ENCODE measurements at regions not wholly inside any gene's neighbourhood (a gene's known extent, or its start where the extent isn't known, plus 50 kb on each side); places are given as distances from the start of the nearest gene placed in this dataset.

- H3K4me1 Mint-ChIP-seq, result peaks cover 6% of the 10 kb centered on the region
- H3K36me3 Mint-ChIP-seq (ENCODE audit: low read depth), result no peaks in the 10 kb centered on the region
- DNase-seq, result no peak
- peaks cover 8% of the 10 kb centered on the region for H3K9me3 Mint-ChIP-seq
- intact Hi-C loops (cut with micrococcal nuclease), result no loop called here
- H3K27me3 Mint-ChIP-seq, result peaks cover 18% of the 10 kb centered on the region
- no peak overlapping the region for H3K27ac Mint-ChIP-seq
- H3K4me3 Mint-ChIP-seq, result no peak overlapping the region
These were observed 104.8 kb upstream of the RAD23B start for GRCh38 chr9:107178293-107178692.

GRCh38 chr9:107180206-107180605 lies 102.9 kb upstream of the RAD23B start:
- no peaks in the 10 kb centered on the region for H3K36me3 Mint-ChIP-seq (ENCODE audit: low read depth)
- peaks cover 14% of the 10 kb centered on the region for H3K9me3 Mint-ChIP-seq
- H3K27me3 Mint-ChIP-seq, result peaks cover 32% of the 10 kb centered on the region
- H3K27ac Mint-ChIP-seq, result no peak overlapping the region
- DNase-seq, result no peak
- H3K4me3 Mint-ChIP-seq, result no peak overlapping the region
- intact Hi-C loops (cut with micrococcal nuclease), result no loop called here
- H3K4me1 Mint-ChIP-seq, result no peaks in the 10 kb centered on the region

- H3K9me3 Mint-ChIP-seq, result peaks cover 14% of the 10 kb centered on the region
- no peaks in the 10 kb centered on the region for H3K36me3 Mint-ChIP-seq (ENCODE audit: low read depth)
- no peak for DNase-seq
- intact Hi-C loops (cut with micrococcal nuclease), result no loop called here
- H3K27ac Mint-ChIP-seq, result no peak overlapping the region
- peaks cover 43% of the 10 kb centered on the region for H3K27me3 Mint-ChIP-seq
- no peaks in the 10 kb centered on the region for H3K4me1 Mint-ChIP-seq
- H3K4me3 Mint-ChIP-seq, result no peak overlapping the region
These were observed 99.9 kb upstream of the RAD23B start for GRCh38 chr9:107183176-107183575.

- H3K27me3 Mint-ChIP-seq, result peaks cover 36% of the 10 kb centered on the region
- H3K9me3 Mint-ChIP-seq, result peaks cover 5% of the 10 kb centered on the region
- no peaks in the 10 kb centered on the region for H3K4me1 Mint-ChIP-seq
- DNase-seq, result no peak
- no peaks in the 10 kb centered on the region for H3K36me3 Mint-ChIP-seq (ENCODE audit: low read depth)
- H3K4me3 Mint-ChIP-seq, result no peak overlapping the region
- intact Hi-C loops (cut with micrococcal nuclease), result no loop called here
- H3K27ac Mint-ChIP-seq, result no peak overlapping the region
These were observed 94.7 kb upstream of the RAD23B start for GRCh38 chr9:107188376-107188775.

GRCh38 chr9:107190061-107190935 lies 92.8 kb upstream of the RAD23B start:
- Mint-ChIP-seq H3K36me3 (ENCODE audit: low read depth) (no peaks in the 10 kb centered on the region), H3K4me1 (no peaks in the 10 kb centered on the region), H3K4me3 (no peak overlapping the region), H3K9me3 (no peaks in the 10 kb centered on the region), H3K27ac (no peak overlapping the region), H3K27me3 (peaks cover 27% of the 10 kb centered on the region)
- intact Hi-C loops (cut with micrococcal nuclease), result no loop called here
- no peak for DNase-seq

- no peaks in the 10 kb centered on the region for H3K36me3 Mint-ChIP-seq (ENCODE audit: low read depth)
- H3K9me3 Mint-ChIP-seq, result no peaks in the 10 kb centered on the region
- H3K27ac Mint-ChIP-seq, result no peak overlapping the region
- DNase-seq, result no peak
- H3K4me3 Mint-ChIP-seq, result no peak overlapping the region
- intact Hi-C loops (cut with micrococcal nuclease), result no loop called here
- H3K27me3 Mint-ChIP-seq, result peaks cover 25% of the 10 kb centered on the region
- H3K4me1 Mint-ChIP-seq, result no peaks in the 10 kb centered on the region
These were observed 92.2 kb upstream of the RAD23B start for GRCh38 chr9:107190936-107191290.

GRCh38 chr9:107193251-107193650 lies 89.8 kb upstream of the RAD23B start:
- H3K4me1 Mint-ChIP-seq, result no peaks in the 10 kb centered on the region
- H3K36me3 Mint-ChIP-seq (ENCODE audit: low read depth), result no peaks in the 10 kb centered on the region
- no peaks in the 10 kb centered on the region for H3K9me3 Mint-ChIP-seq
- intact Hi-C loops (cut with micrococcal nuclease), result no loop called here
- no peak for DNase-seq
- H3K4me3 Mint-ChIP-seq, result no peak overlapping the region
- peaks cover 18% of the 10 kb centered on the region for H3K27me3 Mint-ChIP-seq
- H3K27ac Mint-ChIP-seq, result no peak overlapping the region

- Mint-ChIP-seq H3K27ac (no peak overlapping the region), H3K9me3 (peaks cover 7% of the 10 kb centered on the region), H3K36me3 (ENCODE audit: low read depth) (no peaks in the 10 kb centered on the region), H3K27me3 (peaks cover 5% of the 10 kb centered on the region), H3K4me3 (no peak overlapping the region), H3K4me1 (no peaks in the 10 kb centered on the region)
- no peak for DNase-seq
- intact Hi-C loops (cut with micrococcal nuclease), result no loop called here
These were observed 84.4 kb upstream of the RAD23B start for GRCh38 chr9:107198718-107199117.

- DNase-seq, result no peak
- Mint-ChIP-seq H3K9me3 (peaks cover 9% of the 10 kb centered on the region), H3K4me1 (peaks cover 3% of the 10 kb centered on the region), H3K27ac (no peak overlapping the region), H3K4me3 (no peak overlapping the region), H3K27me3 (peaks cover 17% of the 10 kb centered on the region), H3K36me3 (ENCODE audit: low read depth) (no peaks in the 10 kb centered on the region)
- intact Hi-C loops (cut with micrococcal nuclease), result no loop called here
These were observed 75.0 kb upstream of the RAD23B start for GRCh38 chr9:107208121-107208520.

- Mint-ChIP-seq H3K36me3 (ENCODE audit: low read depth) (no peaks in the 10 kb centered on the region), H3K27ac (no peak overlapping the region), H3K9me3 (peaks cover 5% of the 10 kb centered on the region), H3K4me3 (no peak overlapping the region), H3K27me3 (peaks cover 15% of the 10 kb centered on the region), H3K4me1 (peaks cover 13% of the 10 kb centered on the region)
- intact Hi-C loops (cut with micrococcal nuclease), result no loop called here
- no peak for DNase-seq
These were observed 72.3 kb upstream of the RAD23B start for GRCh38 chr9:107210775-107211174.

- no peaks in the 10 kb centered on the region for H3K36me3 Mint-ChIP-seq (ENCODE audit: low read depth)
- no peak overlapping the region for H3K4me3 Mint-ChIP-seq
- DNase-seq, result no peak
- no peak overlapping the region for H3K27ac Mint-ChIP-seq
- intact Hi-C loops (cut with micrococcal nuclease), result no loop called here
- peaks cover 5% of the 10 kb centered on the region for H3K9me3 Mint-ChIP-seq
- peaks cover 12% of the 10 kb centered on the region for H3K27me3 Mint-ChIP-seq
- peaks cover 13% of the 10 kb centered on the region for H3K4me1 Mint-ChIP-seq
These were observed 71.7 kb upstream of the RAD23B start for GRCh38 chr9:107211284-107211923.

- no peak for DNase-seq
- Mint-ChIP-seq H3K36me3 (ENCODE audit: low read depth) (no peaks in the 10 kb centered on the region), H3K9me3 (no peaks in the 10 kb centered on the region), H3K27ac (no peak overlapping the region), H3K4me3 (no peak overlapping the region), H3K27me3 (peaks cover 7% of the 10 kb centered on the region), H3K4me1 (peaks cover 13% of the 10 kb centered on the region)
- intact Hi-C loops (cut with micrococcal nuclease), result loop anchor here (1.0 kb wide), 1 partner anchor 39 kb away; no protein-coding TSS in a partner anchor
These were observed 70.5 kb upstream of the RAD23B start for GRCh38 chr9:107212613-107213012.

GRCh38 chr9:107213080-107213479 lies 70.0 kb upstream of the RAD23B start:
- Mint-ChIP-seq H3K4me3 (no peak overlapping the region), H3K27ac (no peak overlapping the region), H3K36me3 (ENCODE audit: low read depth) (no peaks in the 10 kb centered on the region), H3K4me1 (peaks cover 13% of the 10 kb centered on the region), H3K27me3 (peaks cover 5% of the 10 kb centered on the region), H3K9me3 (no peaks in the 10 kb centered on the region)
- DNase-seq, result no peak
- intact Hi-C loops (cut with micrococcal nuclease), result loop anchor here (1.0 kb wide), 1 partner anchor 40 kb away; no protein-coding TSS in a partner anchor

GRCh38 chr9:107213561-107214028 lies 69.5 kb upstream of the RAD23B start:
- Mint-ChIP-seq H3K27me3 (peaks cover 4% of the 10 kb centered on the region), H3K4me1 (peaks cover 13% of the 10 kb centered on the region), H3K36me3 (ENCODE audit: low read depth) (no peaks in the 10 kb centered on the region), H3K4me3 (peak overlapping the region; percentile 1), H3K9me3 (no peaks in the 10 kb centered on the region), H3K27ac (peak overlapping the region; percentile 77)
- peak; percentile 74 for DNase-seq
- intact Hi-C loops (cut with micrococcal nuclease), result loop anchor here (1.0 kb wide), 1 partner anchor 40 kb away; no protein-coding TSS in a partner anchor

Measured in activated CD4-positive, alpha-beta T cell treated with anti-CD3 and anti-CD28 coated beads, Interleukin-2, amount 10 ng/mL, durations not matched to agents 24 days and 14 days (primary cell).